Neural progenitor cell (in vitro differentiated cells): ENCODE measurements at regions not wholly inside any gene's neighbourhood (a gene's known extent, or its start where the extent isn't known, plus 50 kb on each side); places are given as distances from the start of the nearest gene placed in this dataset.
A peak's percentile ranks its signal among the peaks of the same experiment; 100 is the strongest.

Experiments
- DNase-seq: peaks from one replicate; pipeline ENCODE4 v3.0.0-alpha.2; 2016; ENCODE audit warnings: low spot score
- H2AFZ ChIP-seq: fragments of 200-600 bp; sonication (generic); replicated peaks from 2 replicates; pipeline ENCODE4 v1.6.1; 2016; ENCODE audit warnings: antibody characterized with exemption
- H3F3A ChIP-seq: fragments of 200-600 bp; sonication (generic); 2 replicates; pipeline ENCODE4 v1.6.1; 2016; ENCODE audit warnings: antibody characterized with exemption, low read depth
- H3K27ac ChIP-seq: fragments of 200-600 bp; sonication (generic); 2 replicates; pipeline ENCODE4 v1.5.1; 2016; ENCODE audit warnings: mild to moderate bottlenecking
- H3K27me3 ChIP-seq: fragments of 200-600 bp; sonication (generic); 2 replicates; pipeline ENCODE4 v1.6.1; 2016; ENCODE audit warnings: mild to moderate bottlenecking, moderate library complexity
- H3K36me3 ChIP-seq: fragments of 200-600 bp; sonication (generic); 2 replicates; pipeline ENCODE4 v1.5.1; 2016
- H3K4me1 ChIP-seq: fragments of 200-600 bp; sonication (generic); 2 replicates; pipeline ENCODE4 v1.6.1; 2016; ENCODE audit warnings: mixed run types
- H3K4me2 ChIP-seq: fragments of 200-600 bp; sonication (generic); 2 replicates; pipeline ENCODE4 v1.6.1; 2016
- H3K4me3 ChIP-seq: fragments of 200-600 bp; sonication (generic); 2 replicates; pipeline ENCODE4 v1.5.1; 2016
- H3K79me2 ChIP-seq: fragments of 200-600 bp; sonication (generic); 2 replicates; pipeline ENCODE4 v1.6.1; 2016; ENCODE audit warnings: low read depth
- H3K9ac ChIP-seq: fragments of 200-600 bp; sonication (generic); 2 replicates; pipeline ENCODE4 v1.6.1; 2016
- H3K9me3 ChIP-seq: fragments of 200-600 bp; sonication (generic); 2 replicates; pipeline ENCODE4 v1.5.1; 2016; ENCODE audit warnings: low read depth
- H4K20me1 ChIP-seq: fragments of 200-600 bp; sonication (generic); 2 replicates; pipeline ENCODE4 v1.6.1; 2016; ENCODE audit warnings: low read depth
- H3K27ac Mint-ChIP-seq: 3 replicates; pipeline ENCODE4 v1.8.0; 2021; ENCODE audit warnings: mixed read lengths
- H3K27me3 Mint-ChIP-seq: 2 replicates; pipeline ENCODE4 v1.8.0; 2022; ENCODE audit warnings: low read depth, mild to moderate bottlenecking, inconsistent platforms, moderate library complexity, mixed read lengths; ENCODE audit not compliant: insufficient read depth
- H3K36me3 Mint-ChIP-seq: 3 replicates; pipeline ENCODE4 v1.8.0; 2021; ENCODE audit warnings: mixed read lengths
- H3K4me1 Mint-ChIP-seq: 3 replicates; pipeline ENCODE4 v1.8.0; 2021; ENCODE audit warnings: mixed read lengths
- H3K4me3 Mint-ChIP-seq: 3 replicates; pipeline ENCODE4 v1.8.0; 2021; ENCODE audit warnings: mild to moderate bottlenecking, moderate library complexity, mixed read lengths
- H3K9me3 Mint-ChIP-seq: 3 replicates; pipeline ENCODE4 v1.8.0; 2020; ENCODE audit warnings: mixed read lengths
- EZH2 ChIP-seq: fragments of 200-600 bp; sonication (generic); IDR thresholded peaks from 2 replicates; pipeline ENCODE4 v1.6.1; 2017; ENCODE audit warnings: antibody characterized with exemption, mild to moderate bottlenecking, moderate library complexity
- EZH2phosphoT487 ChIP-seq: fragments of 200-600 bp; sonication (generic); IDR thresholded peaks from 2 replicates; pipeline ENCODE4 v1.6.1; 2017; ENCODE audit warnings: antibody characterized with exemption
- TF ChIP-seq, protein P1 (sequence below): fragments of 200-600 bp; sonication (generic); IDR thresholded peaks from 2 replicates; pipeline ENCODE4 v1.5.1; 2017; ENCODE audit warnings: antibody characterized with exemption, mild to moderate bottlenecking

DNA sequence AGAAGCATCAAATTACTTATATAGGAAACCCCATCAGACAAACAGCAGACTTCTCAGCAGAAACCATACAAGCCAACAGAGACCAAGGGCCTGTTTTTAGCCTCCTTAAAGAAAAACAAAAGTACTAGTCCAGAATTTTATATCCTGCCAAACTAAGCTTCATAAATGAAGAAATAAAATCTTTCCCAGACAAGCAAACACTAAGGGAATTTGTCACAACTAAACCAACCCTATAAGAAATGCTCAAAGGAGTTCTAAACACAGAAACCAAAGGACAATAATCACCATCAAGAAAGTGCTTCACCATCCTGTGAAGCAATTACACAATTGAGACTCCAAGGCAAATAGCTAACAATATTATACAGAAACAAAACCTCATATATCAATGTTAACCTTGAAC is 238.6 kb downstream of the NKX6-1 start:
- no peak overlapping the region for H3K4me3 Mint-ChIP-seq
- Histone ChIP-seq H3K4me2 (no peak overlapping the region), H2AFZ (no peak overlapping the region), H3K27ac (no peak overlapping the region), H3K4me1 (no peaks in the 10 kb centered on the region), H4K20me1 (no peaks in the 10 kb centered on the region), H3F3A (no peaks in the 10 kb centered on the region), H3K4me3 (no peak overlapping the region), H3K9me3 (no peaks in the 10 kb centered on the region), H3K9ac (no peak overlapping the region), H3K79me2 (no peaks in the 10 kb centered on the region), H3K36me3 (no peaks in the 10 kb centered on the region), H3K27me3 (no peaks in the 10 kb centered on the region)
- peaks cover 3% of the 10 kb centered on the region for H3K27me3 Mint-ChIP-seq
- no peak overlapping the region for H3K27ac Mint-ChIP-seq
- DNase-seq = no peak
- peaks cover 27% of the 10 kb centered on the region for H3K9me3 Mint-ChIP-seq
- H3K4me1 Mint-ChIP-seq = no peaks in the 10 kb centered on the region
- TF ChIP-seq EZH2 (no peak), EZH2phosphoT487 (no peak)
- TF ChIP-seq, protein P1, sequence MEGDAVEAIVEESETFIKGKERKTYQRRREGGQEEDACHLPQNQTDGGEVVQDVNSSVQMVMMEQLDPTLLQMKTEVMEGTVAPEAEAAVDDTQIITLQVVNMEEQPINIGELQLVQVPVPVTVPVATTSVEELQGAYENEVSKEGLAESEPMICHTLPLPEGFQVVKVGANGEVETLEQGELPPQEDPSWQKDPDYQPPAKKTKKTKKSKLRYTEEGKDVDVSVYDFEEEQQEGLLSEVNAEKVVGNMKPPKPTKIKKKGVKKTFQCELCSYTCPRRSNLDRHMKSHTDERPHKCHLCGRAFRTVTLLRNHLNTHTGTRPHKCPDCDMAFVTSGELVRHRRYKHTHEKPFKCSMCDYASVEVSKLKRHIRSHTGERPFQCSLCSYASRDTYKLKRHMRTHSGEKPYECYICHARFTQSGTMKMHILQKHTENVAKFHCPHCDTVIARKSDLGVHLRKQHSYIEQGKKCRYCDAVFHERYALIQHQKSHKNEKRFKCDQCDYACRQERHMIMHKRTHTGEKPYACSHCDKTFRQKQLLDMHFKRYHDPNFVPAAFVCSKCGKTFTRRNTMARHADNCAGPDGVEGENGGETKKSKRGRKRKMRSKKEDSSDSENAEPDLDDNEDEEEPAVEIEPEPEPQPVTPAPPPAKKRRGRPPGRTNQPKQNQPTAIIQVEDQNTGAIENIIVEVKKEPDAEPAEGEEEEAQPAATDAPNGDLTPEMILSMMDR = no peak
- H3K36me3 Mint-ChIP-seq = peaks cover 1% of the 10 kb centered on the region

DNA sequence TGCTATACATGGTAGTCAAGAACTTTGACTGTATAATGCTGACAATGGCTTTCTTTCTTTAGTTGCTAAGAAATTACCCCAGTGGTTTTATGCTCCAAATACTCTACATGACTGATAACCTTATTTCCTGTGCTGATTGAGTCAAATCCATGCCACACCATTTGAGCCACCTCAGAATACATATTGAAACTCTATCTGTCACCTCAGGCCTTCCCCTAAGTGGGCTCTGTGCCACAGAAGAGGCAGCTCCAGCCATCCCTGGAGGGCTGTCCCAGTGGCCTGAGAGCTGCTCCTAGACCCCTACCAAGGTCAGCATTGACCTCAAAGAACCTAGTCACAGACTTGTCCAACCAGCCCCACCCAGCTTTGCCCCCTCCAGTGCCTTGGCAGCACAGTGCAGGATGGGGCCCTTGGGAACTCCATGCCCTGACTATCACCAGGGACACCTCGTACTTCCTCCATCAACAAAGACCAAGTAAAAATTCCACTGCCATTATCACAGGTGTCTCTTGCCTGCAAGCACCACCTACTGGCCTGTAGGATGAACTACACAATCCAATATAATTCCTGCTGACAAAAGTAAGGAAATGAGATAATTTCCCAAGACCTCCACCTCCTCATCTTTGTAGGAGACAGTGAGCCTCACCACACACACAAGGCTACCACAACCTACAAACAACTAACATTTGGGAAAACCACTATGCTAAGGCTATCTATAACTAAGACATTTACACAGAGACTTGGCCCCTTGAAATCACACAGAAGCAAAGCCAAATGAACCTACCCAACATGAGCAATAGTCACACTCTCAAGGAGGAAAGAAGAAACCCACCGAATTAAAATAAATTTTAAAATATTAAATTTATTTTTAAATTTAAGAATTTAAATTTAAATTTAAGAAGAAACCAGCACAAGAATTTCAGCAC is 239.9 kb downstream of the NKX6-1 start:
- no peaks in the 10 kb centered on the region for H3K79me2 ChIP-seq
- no peaks in the 10 kb centered on the region for H3F3A ChIP-seq
- peak; percentile 40 for DNase-seq
- no peak for TF ChIP-seq EZH2phosphoT487
- TF ChIP-seq, protein P1 = peak; percentile 75
- H3K36me3 ChIP-seq = no peaks in the 10 kb centered on the region
- no peaks in the 10 kb centered on the region for H3K27me3 ChIP-seq
- no peak overlapping the region for H2AFZ ChIP-seq
- H3K4me3 ChIP-seq = no peak overlapping the region
- H3K36me3 Mint-ChIP-seq = peaks cover 1% of the 10 kb centered on the region
- H3K4me3 Mint-ChIP-seq = no peak overlapping the region
- no peak overlapping the region for H3K27ac Mint-ChIP-seq
- H3K9me3 Mint-ChIP-seq = peaks cover 27% of the 10 kb centered on the region
- no peaks in the 10 kb centered on the region for H3K4me1 ChIP-seq
- no peaks in the 10 kb centered on the region for H4K20me1 ChIP-seq
- no peak overlapping the region for H3K9ac ChIP-seq
- no peak overlapping the region for H3K27ac ChIP-seq
- H3K4me1 Mint-ChIP-seq = no peaks in the 10 kb centered on the region
- H3K4me2 ChIP-seq = no peak overlapping the region
- peaks cover 3% of the 10 kb centered on the region for H3K27me3 Mint-ChIP-seq
- H3K9me3 ChIP-seq = no peaks in the 10 kb centered on the region

DNA sequence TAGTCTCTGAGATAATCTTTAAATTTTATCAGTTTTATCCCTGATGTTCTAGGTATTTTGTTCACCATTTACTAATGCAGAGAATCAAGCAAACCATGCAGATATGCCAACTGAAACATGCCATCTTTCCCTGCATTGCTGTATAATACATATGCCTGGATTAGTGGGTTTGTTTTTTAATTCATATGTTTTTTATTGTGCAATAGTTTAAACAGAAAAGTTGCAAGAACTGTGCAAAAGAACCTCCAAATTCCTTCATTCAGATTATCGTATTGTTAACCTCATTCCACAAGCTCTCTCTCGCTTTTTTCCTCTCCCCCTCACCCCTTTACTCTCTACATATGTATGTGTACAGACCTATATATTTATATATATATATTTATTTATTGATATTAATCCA is 244.6 kb downstream of the NKX6-1 start:
- Mint-ChIP-seq H3K4me3 (no peak overlapping the region), H3K4me1 (no peaks in the 10 kb centered on the region), H3K36me3 (no peaks in the 10 kb centered on the region), H3K9me3 (peaks cover 11% of the 10 kb centered on the region), H3K27me3 (no peaks in the 10 kb centered on the region), H3K27ac (no peak overlapping the region)
- DNase-seq = no peak
- H2AFZ ChIP-seq = no peak overlapping the region
- H3K27me3 ChIP-seq = no peaks in the 10 kb centered on the region
- no peak overlapping the region for H3K9ac ChIP-seq
- no peaks in the 10 kb centered on the region for H3K36me3 ChIP-seq
- no peak overlapping the region for H3K4me3 ChIP-seq
- TF ChIP-seq, protein P1 = no peak
- no peak for TF ChIP-seq EZH2phosphoT487
- no peak for TF ChIP-seq EZH2
- H3K27ac ChIP-seq = no peak overlapping the region
- H3K4me2 ChIP-seq = no peak overlapping the region
- H3K79me2 ChIP-seq = no peaks in the 10 kb centered on the region
- no peaks in the 10 kb centered on the region for H4K20me1 ChIP-seq
- H3K4me1 ChIP-seq = no peaks in the 10 kb centered on the region
- H3F3A ChIP-seq = no peaks in the 10 kb centered on the region
- no peaks in the 10 kb centered on the region for H3K9me3 ChIP-seq
